Sciatic nerve (tissue), 2 donors: ENCODE measurements at regions not wholly inside any gene's neighbourhood (a gene's known extent, or its start where the extent isn't known, plus 50 kb on each side); places are given as distances from the start of the nearest gene placed in this dataset.
"Not testable (repeated sequence)": the region's sequence is repeated elsewhere in the genome, so short reads cannot be mapped to it uniquely, and the experiment has no call there.

Experiments used
- ATAC-seq: fragments of 200-7000 bp; cut with Tn5 transposase; one replicate; pipeline ENCODE4 v1.9.1; 2020; ENCODE audit warnings: mild to moderate bottlenecking, moderate library complexity
- DNase-seq: peaks from one replicate; pipeline ENCODE4 v3.0.0-alpha.2; 2020; ENCODE audit warnings: low spot score
- intact Hi-C: fragments of 100-400 bp; cut with DNase I; formaldehyde crosslinking; loops from one replicate; pipeline ENCODE4 v1.14.2; 2022
- donor health status: DM: no; HTN: no; CAD: no.
- donor health status: DM: no; HTN: no; CAD: no.

DNA sequence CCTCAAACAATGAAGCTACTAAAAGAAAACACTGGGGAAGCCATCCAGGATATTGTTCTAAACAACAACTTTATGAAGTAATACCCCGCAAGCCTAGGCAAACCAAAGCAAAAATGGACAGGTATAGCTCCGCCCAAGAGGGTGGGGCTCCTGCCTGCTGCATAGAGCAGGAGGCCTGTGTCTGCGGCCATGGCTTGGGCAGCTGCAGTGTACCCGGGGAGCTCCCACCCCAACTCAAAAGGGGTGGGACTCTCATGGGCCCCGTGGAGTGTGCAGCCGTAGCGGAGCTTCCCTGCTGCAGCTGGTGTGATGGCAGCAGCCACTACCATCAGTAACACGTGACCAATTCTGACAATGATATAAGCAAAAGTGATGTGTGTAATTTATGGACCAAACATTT lies 264.2 kb upstream of the KITLG start:
- ATAC-seq (no peak), DNase-seq (no peak)
- intact Hi-C loops = no loop called here

DNA sequence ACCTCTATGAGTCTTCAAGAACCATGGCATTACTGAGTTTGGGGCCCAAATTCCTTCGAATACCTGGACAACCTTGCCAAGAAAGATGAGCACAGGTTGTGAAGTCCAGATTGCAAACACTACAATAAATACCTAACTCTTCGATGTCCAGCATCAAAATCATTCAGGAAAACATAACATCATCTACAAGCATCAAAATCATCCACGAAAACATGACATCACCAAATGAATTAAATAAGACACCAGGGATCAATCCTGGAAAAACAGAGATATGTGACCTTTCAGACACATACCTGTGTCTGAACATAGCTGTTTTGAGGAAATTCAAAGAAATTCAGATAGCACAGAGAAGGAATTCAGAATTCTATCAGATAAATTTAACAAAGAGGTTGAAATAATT lies 262.0 kb upstream of the KITLG start:
- DNase-seq (no peak), ATAC-seq (no peak)
- intact Hi-C loops = no loop called here

DNA sequence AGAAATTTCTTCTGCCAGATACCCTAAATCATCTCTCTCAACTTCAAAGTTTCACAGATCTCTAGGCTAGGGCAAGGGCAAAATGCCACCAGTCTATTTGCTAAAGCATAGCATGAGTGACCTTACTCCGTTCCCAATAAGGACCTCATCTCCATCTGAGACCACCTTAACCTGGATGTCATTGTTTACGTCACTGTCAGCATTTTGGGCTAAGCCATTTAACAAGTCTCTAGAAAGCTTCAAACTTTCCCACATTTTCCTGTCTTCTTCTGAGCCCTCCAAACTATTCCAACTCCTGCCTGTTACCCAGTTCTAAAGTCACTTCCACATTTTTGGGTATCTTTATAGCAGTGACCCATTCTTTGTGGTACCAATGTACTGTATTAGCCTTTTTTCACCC lies 259.2 kb upstream of the KITLG start:
- DNase-seq (no peak), ATAC-seq (no peak)
- intact Hi-C loops = no loop called here

DNA sequence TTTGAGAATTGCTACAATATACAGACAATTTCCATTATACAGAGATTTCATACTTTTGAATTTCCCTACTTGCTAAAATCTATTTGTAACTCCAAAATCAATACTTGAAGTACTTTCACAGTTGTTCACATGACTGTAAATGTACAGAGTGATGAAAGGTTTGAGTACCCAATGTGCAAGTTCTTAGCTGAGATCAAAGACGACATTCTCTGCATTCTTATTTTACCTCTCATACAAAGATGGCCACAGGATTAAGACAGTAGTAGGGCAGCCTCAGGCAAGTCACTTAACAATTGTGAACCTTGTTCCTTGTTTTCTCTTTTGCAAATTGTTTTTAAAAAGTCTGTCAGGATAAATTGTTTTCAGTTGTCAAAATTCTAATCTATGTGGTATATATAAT lies 255.9 kb upstream of the KITLG start:
- ATAC-seq = no peak
- intact Hi-C loops = no loop called here
- DNase-seq = no peak

DNA sequence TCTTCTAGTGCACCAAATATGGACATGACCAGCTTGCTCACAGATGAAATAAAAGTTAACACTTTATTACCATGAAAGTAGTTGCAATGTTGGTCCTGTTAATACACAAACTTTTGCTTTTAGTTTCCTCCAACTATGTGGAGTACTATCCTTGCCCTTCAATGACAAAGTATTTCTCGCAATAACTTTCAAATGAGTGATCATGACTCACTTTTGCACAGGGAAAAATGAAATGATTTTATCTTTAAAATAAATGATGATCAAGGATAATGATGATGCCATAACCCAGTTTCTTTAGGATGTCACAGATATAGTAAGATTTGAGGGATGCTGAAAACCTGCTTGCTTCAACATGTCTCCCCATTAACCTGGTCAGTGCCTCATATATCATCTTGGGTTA lies 254.0 kb upstream of the KITLG start:
- DNase-seq (no peak), ATAC-seq (no peak)
- intact Hi-C loops = no loop called here

DNA sequence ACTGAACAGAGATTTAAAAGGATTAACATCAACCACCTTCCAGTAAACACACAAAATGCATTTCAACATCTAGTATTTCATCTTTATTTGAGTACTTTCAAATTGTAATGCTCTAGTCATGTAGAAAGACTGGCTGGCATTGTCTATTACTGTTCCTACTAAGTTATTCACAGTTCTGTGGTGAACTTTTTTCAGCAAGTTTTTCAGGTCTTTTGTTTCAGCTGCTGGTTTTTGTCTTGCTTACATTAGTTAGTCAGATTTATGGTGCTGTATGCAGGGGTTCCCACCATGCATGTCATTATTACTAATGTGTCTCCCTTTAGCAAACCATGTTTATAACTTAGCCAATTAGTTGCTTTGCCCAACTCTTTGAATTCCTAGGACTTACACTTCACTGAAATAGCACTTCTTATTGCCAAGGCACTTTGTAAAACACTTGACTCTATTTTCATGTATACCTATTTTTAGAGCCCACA lies 253.4 kb upstream of the KITLG start:
- no peak for ATAC-seq
- intact Hi-C loops = no loop called here
- no peak for DNase-seq

DNA sequence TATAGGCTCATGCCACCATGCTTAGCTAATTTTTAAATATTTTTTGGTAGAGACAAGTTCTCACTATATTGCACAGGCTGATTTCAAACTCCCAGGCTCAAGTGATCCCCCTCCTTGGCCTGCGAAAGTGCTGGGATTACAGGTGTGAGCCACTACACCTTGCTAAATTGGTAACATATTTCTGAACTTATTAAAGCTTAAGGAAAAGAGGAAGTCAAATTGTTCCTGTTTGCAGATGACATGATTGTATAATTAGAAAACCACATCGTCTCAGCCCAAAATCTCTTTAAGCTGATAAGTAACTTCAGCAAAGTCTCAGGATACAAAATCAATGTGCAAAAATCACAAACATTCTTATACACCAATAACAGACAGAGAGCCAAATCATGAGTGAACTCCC lies 248.3 kb upstream of the KITLG start:
- DNase-seq, ATAC-seq, intact Hi-C loops: not testable (repeated sequence)

DNA sequence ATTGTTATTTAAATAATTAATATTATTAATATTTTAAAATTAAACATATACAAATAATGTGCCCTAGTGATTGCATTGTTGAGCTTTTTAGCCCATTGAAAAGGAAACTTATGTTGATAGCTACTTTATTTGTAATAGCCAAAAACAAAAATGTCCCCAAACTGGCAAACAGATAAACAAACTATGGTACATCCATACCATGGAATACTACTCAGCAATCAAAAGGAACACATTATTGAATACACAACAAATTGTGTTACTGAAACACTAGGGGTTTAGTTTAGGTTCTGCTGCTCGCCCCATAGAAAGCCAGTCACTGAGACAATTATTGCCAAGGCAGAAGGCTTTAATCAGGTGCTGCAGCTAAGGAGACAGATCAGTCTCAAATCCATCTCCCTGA lies 239.7 kb upstream of the KITLG start:
- ATAC-seq = no peak
- intact Hi-C loops = no loop called here
- DNase-seq = no peak

DNA sequence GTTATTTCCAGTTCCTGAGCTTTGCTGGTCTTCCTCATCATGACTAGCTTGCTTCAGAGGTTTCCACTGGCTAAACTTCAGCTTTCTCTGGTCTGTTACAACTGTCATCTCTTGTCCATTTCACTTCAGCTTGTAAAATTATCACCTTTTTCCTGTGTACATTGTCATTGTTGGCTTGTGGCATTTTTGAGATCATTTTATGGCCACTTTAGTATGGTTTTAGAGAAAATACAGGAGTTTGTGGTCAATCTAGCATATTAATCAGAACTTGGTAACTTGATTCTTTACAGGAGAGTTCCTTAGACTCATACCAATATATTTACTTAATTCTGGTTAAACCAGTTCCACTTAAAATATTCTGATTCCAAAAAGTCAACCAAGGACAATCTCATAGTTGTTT lies 235.9 kb upstream of the KITLG start:
- DNase-seq (no peak), ATAC-seq (no peak)
- intact Hi-C loops = no loop called here

DNA sequence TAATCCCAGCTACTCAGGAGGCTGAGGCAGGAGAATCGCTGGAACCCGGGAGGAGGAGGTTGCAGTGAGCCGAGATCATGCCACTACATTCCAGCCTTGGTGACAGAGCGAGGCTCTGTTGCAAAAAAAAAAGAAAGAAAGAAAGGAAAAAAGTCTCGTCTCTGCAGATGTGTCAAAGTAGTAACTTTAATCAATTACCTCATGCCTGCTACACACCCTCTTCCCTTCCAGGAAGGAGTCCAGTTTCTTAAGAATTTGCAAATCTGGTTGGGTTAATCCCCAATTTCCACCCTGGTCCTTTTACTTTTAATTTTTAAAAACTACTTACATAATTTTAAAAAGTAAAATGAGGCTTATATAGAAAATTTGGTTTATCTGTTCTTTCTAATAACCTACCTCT lies 234.5 kb upstream of the KITLG start:
- intact Hi-C loops = no loop called here
- DNase-seq = no peak
- no peak for ATAC-seq

DNA sequence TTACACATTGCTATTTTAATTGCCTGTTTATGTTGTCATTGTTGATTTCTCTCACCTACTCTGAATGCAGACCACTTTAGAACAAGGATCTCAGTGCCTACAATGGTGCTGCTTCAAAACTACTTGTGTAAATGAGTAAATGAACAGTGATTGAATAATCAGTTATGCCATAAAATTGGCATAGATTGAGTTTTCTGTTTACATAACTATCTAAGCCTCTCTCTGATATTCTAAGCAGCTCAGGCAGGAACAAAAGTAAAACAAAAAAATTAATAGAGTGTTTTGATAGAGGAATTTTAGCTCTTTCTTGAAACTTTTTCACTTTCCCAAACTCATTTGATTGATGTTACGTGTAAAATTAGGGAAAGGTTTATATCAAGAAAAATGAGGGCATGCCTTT lies 232.3 kb upstream of the KITLG start:
- intact Hi-C loops = no loop called here
- ATAC-seq (no peak), DNase-seq (no peak)

DNA sequence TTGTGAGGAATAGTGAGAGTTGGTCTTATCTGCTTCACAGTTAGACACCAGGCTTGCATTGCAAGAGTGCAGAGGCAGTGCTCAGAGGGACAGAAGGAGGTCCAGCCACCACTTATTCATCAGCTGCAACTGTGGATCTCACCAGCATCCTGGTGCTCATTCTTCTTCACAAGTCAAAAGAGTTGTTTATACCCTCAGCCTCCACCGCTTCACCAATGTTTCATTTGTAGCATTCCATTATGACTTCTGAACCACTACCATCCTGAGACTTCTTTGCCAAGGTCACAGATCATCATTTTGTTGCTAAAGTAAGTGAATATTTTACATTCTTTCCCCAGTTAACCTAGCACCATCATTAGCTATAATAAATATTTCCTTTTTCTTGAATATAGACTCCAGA lies 230.5 kb upstream of the KITLG start:
- no peak for DNase-seq
- no peak for ATAC-seq
- intact Hi-C loops = no loop called here

DNA sequence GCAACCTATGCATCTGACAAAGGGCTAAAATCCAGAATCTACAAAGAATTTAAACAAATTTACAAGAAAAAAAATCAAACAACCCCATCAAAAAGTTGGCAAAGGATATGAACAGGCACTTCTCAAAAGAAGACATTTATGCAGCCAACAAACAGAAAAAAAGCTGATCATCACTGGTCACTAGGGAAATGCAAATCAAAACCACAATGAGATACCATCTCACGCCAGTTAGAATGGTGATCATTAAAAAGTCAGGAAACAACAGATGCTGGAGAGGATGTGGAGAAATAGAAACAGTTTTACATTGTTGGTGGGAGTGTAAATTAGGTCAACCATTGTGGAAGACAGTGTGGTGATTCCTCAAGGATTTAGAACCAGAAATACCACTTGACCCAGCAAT lies 229.6 kb upstream of the KITLG start:
- DNase-seq, ATAC-seq, intact Hi-C loops: not testable (repeated sequence)

DNA sequence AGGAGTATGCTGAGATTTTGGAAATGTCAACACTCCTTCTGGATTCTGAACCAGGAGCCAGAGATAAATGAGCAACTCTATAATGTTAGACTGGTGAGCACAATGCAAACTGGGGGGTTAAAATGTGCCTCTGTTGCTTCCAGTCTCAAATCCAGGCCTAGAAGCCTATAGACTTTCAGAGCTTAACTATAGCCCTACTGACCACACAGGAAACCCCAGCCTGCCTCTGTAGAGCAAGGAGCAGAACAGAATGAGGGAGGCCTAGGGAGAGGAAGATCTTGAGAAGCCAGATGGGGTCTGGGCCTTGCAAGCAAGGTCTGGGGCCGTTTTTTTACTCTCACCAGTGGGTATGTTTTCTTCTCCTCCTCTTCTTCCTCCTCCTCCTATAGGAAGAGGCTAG lies 225.4 kb upstream of the KITLG start:
- intact Hi-C loops = no loop called here

DNA sequence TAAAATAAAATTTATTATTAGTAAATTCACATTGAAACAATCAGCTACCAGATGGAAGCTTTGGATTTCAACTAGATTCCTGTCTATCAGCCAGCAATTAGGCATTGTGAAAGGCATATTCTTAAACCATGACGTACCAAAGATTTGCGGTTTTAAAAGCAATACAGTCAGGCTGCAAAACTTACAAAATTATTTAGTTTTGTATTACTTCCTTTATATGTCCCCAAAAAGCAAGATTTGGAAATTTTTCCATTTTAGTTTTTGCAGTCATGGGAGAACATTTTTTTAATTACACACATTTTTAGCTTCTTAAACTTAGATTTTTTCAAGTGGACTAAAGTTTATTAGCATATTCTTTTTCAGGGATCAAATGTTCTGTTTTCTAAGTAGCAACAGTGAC lies 225.0 kb upstream of the KITLG start:
- intact Hi-C loops = no loop called here
- no peak for DNase-seq
- ATAC-seq = no peak

More for the DNA sequence above, 225.4 kb upstream of the KITLG start:
- DNase-seq (no peak), ATAC-seq (no peak)

DNA sequence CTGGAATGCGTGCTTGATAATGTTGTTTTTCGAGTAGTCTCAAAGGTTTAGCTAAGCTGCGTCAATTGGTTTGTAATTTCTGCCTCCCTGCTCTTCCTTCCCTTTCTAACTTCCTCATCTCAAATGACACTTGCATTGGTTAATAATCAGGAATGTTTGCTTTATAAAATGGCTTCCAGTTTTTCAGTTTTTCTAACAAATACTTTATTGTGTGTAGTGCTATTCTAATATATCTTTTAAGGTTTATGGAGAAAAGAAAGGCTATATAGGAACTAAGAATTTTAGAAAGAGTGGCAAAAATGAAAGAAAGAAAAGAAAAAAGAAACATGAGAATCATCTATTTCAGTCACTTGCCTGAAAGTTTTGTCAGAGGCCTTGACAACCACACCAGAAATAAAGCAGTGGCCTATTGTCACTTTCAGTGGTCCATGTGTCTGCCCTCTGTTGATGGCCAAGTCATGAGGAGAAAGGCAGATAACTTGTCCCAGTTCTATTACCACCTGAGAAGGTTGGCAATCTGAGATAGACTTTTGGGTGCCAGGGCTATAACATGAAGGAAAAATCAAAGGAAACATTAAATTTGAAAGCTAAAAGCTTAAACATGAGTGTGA lies 221.9 kb upstream of the KITLG start:
- intact Hi-C loops = no loop called here
- DNase-seq = no peak
- ATAC-seq = no peak

DNA sequence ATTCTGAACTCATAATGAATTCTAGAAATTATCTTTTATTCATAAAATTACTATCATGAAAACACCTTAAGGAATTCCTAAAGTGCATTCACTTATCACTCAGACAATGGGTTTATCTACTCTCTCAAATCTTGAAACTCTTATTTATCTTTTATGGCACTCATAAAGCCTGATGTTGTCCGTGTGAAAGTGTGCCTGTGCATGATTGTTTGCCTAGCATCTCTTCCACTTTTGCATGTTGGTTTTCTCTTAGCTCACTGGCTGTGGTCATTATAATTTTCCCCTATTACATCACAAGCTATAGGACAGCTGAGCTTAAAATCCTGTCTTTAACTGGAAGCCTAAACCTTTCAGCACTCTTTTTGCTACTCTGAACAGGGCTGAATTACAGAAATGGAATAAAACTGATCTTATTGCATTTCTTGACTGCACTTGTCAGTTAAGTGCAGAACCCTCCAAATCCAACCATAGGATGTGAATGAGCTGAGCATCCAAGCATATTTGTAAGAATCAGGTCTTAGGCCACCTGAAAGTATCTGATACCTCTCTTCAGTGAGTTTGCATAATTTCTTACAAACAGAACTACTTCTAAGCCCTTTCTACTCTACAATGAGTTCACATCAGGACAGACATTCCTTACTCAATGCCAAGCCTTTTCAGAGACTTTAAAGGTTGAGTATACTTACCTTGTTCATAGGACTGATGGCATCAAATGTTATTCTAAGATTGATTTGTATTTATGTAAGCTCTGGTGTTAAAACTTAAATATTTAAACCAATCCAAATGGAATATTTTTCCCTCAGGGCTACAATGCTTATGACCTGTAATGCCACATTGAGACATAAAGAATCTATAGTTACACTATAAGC lies 221.2 kb upstream of the KITLG start:
- intact Hi-C loops = no loop called here
- no peak for DNase-seq
- no peak for ATAC-seq

DNA sequence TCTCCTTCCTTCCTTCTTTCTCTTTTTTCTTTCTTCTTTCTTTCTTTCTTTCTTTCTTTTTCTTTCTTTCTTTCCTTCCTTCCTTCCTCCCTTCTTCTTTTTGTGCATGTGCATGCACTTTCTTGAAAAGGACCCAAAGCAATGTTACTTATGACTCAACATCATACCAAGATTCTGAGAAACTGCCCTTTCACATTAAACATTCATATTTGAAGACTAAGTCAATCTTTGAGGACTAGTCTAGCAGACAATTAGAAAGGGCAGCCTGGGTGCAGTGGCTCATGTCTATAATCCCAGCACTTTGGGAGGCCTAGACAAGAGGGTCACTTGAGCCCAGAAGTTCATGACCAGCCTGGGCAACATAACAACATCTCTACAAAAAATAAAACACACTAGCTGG lies 212.8 kb upstream of the KITLG start:
- ATAC-seq (no peak), DNase-seq (no peak)
- intact Hi-C loops = no loop called here

DNA sequence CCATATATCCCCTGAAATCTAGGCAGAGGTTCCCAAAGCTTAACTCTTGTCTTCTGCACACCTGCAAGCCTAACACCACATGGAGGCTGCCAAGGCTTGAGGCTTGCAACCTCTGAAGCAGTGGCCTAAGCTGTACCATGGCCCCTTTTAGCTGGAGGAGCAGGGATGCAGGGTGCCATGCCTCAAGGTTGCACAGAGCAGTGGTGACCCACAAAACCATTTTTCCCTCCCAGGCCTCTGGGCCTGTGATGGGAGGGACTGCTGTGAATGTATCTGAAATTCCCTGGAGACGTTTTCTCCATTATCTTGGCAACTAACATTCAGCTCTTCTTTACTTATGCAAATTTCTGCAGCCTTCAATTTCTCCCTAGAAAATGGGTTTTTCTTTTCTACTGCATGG lies 210.0 kb upstream of the KITLG start:
- DNase-seq = no peak
- ATAC-seq = no peak
- intact Hi-C loops = no loop called here

DNA sequence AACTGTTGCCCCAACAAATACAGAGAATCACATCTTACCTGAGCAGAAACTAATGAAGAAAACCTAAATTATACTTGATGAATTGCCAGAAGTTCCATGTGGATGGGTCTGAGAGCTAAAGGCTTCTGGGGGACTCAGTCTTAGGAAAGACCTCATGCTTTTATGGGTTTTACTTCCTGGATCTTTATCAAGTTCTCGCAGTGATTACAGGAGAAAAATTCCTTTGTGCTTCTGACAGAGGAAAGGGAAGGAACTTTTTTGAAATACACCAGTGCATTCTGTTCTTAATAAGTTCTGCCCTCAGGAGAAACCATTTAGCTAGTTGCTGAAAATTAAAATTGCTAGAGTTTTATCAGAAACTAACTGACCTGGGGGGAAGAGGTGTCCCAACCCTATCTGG lies 203.9 kb upstream of the KITLG start:
- no peak for DNase-seq
- intact Hi-C loops = no loop called here
- ATAC-seq = no peak

DNA sequence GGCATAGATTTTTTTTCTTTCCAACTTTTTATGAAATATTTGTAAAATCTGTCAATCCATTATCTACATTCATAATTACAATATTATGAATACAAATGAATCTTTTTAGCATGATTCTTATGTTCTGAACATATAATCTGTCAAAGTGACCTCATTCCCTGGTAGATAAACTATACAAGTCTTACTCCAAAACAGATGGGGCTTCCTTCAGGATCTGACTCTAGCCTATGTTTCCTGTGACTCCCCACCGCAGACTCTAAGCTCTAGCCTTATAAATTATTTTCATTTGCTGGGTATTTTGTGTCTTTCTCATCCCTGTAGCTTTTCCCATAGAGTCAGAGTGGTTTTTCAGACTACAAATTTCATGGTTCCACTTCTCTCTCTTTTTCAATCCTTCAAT lies 202.1 kb upstream of the KITLG start:
- DNase-seq = no peak
- no peak for ATAC-seq
- intact Hi-C loops = no loop called here
